A673 (cell line): ENCODE measurements at regions not wholly inside any gene's neighbourhood (a gene's known extent, or its start where the extent isn't known, plus 50 kb on each side); places are given as distances from the start of the nearest gene placed in this dataset.

Experiments used
- CTCF ChIP-seq: fragments of 300-800, 200-600 bp; sonication (generic); conservative IDR thresholded peaks from 2 replicates; pipeline ENCODE4 v1.5.1; 2017; ENCODE audit warnings: low read depth, mild to moderate bottlenecking, antibody characterized with exemption, low read length, moderate library complexity, mixed read lengths
- EZH2 ChIP-seq: fragments of 200-600 bp; sonication (generic); IDR thresholded peaks from 2 replicates; pipeline ENCODE4 v1.6.1; 2017; ENCODE audit warnings: borderline replicate concordance, low read depth, mild to moderate bottlenecking, mixed read lengths, antibody characterized with exemption, low read length; ENCODE audit not compliant: poor library complexity, severe bottlenecking

GRCh38 chr2:235345745-235346144 lies 148.1 kb upstream of the AGAP1 start:
- TF ChIP-seq EZH2, result no peak
- no peak for TF ChIP-seq CTCF
